GM19328 (cell line): ENCODE measurements at regions not wholly inside any gene's neighbourhood (a gene's known extent, or its start where the extent isn't known, plus 50 kb on each side); places are given as distances from the start of the nearest gene placed in this dataset.

Experiments used
- ATAC-seq: cut with Tn5 transposase; IDR thresholded peaks from one replicate; pipeline ENCODE4 v1.9.1; 2021; ENCODE audit warnings: mild to moderate bottlenecking, moderate library complexity; ENCODE audit not compliant: unreplicated experiment

- no peak for ATAC-seq
These were observed 861.0 kb downstream of the SORCS3 start for GRCh38 chr10:105502058-105502457.

GRCh38 chr10:105494944-105495343 lies 853.9 kb downstream of the SORCS3 start:
- no peak for ATAC-seq

- no peak for ATAC-seq
These were observed 853.2 kb downstream of the SORCS3 start for GRCh38 chr10:105494303-105494702.

DNA sequence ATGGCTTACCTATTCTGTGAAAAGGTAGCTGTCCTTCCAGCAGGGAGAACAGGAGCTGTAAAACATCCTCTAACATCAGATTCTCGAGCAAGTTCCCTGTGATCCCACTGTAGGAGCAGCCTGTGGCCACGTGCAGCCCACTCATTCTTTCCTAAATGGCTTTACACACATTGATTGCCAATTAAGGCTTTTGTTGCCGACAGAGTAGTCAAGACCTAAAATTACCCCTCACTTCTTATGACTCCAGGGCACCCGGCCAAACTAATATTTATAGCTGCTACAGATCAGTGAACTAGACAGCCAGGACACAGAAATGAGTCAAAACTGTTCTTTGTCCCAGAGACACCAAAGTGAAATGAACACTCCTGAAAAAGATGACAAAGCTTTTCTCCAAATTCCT lies 832.1 kb downstream of the SORCS3 start:
- no peak for ATAC-seq

DNA sequence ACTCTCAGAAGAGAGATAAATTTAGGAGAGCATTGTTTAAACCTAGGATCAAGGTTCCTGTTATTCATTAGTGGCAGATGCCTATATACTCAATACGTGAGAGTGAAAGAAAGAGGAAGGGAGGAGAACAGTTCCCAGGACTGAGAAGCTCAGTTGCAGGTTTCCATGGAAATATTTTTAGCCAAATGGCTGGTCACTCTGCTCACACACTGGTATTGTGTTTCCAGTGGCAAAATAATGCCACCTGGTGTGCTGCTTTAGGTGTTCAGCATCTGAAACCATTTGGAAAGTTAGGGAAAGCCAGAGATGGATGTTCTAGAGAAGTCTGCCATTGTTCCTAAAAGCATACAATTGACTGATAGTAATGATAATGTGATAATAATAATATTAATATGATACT lies 827.7 kb downstream of the SORCS3 start:
- ATAC-seq: no peak

DNA sequence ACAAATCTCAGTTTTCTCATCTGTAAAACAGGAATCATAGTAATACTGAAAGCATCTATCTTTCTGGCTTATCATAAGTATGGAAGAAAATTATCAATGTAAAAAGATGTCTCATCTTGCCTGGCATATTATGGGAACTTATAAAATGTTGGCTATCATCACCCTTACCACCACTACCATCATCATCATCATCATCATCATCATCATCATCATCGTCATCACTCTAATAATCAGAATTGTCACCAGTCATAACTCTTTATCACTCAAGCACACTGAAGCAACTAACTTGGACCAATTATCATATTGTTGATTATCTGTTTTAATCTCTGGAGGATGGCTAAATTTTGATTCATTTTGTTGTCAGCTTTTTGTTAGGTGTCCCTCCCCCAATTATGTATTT lies 825.4 kb downstream of the SORCS3 start:
- ATAC-seq: no peak

DNA sequence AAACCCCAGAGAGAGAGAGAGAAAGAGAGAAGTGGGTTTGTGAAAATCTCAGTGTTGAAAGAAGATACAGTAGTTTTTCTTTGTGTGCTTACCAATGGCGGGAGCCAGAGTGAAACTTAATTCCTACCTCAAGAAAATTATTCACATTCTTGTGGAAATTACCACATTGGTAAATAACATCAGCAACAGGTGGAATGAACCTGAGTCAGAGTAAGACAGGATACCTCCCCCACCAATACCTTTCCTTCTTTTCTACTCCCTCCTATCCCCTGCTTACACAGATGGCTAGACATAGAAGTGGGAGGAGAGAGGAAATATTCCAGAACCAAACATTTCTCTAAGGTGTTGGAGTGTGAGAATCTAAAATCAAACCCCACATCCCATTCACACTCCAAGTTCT lies 793.9 kb downstream of the SORCS3 start:
- ATAC-seq: no peak

- no peak for ATAC-seq
These were observed 772.9 kb downstream of the SORCS3 start for GRCh38 chr10:105413997-105414396.

DNA sequence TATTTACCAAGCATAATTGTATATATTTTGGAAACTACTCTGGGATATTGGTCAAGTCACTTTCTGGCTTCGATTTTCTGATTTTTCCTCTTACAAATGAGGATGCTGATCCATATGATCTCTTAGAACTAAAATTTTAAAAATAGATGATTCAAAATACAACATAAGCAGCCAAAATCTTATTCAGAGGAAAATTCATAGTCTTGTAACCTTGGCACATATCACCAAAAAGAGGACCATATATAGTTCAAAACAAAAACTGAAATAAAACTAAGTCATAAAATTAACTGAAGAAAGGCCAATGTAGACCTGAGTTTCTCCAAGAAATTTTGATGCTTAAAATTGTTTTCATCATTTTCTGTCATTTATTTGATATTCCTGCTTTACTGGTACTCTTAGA lies 768.3 kb downstream of the SORCS3 start:
- ATAC-seq: no peak

DNA sequence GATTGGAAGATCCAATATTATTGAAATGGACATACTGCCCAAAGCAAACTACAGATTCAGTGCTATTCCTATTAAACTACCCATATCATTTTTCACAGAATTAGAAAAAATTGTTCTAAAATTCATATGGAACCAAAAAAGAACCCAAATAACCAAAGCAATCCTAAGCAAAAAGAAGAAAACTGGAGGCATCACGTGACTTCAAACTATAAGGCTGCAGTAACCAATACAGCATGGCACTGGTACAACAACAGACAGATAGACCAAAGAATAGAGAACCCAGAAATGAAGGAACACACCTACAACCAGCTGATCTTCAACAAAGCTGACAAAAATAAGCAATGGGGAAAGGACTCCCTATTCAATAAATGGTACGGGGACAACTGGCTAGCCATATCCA lies 765.4 kb downstream of the SORCS3 start:
- ATAC-seq: no peak

GRCh38 chr10:105398202-105398601 lies 757.1 kb downstream of the SORCS3 start:
- ATAC-seq: no peak

DNA sequence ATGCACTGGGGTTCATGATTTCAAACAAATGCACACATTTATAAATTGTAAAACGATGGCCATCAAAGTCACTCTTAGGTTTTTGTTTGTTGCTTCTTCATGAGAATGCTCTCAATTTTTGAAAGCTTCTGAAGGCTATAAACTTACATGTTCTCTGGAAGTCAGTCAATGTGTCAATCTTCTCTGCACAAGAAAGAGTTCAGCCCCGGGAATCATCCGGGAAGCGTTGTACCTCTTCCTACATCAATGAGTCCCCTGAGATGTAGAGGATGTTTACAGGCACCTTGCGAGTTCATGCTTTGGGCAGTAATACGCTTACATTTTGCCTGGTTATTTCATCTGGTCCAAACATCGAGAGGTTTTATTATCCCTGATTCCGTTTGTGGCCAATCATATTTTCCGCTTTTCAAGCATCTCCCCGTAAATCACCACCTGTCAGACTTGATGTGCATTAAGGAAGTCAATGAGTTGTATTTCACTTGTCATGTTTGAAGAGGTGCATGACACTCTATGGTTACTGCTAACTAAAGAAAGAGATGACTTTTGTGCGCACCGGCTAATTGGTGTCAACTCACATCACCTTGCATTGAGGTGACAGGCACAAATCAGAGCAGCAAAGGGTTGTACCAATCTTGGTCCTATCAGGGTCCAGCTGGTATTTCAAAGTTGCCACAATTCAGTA lies 750.7 kb downstream of the SORCS3 start:
- ATAC-seq: no peak

GRCh38 chr10:105387971-105388370 lies 746.9 kb downstream of the SORCS3 start:
- ATAC-seq: no peak

- no peak for ATAC-seq
These were observed 742.9 kb downstream of the SORCS3 start for GRCh38 chr10:105383978-105384377.

GRCh38 chr10:105370692-105371091 lies 729.6 kb downstream of the SORCS3 start:
- no peak for ATAC-seq

- no peak for ATAC-seq
These were observed 718.6 kb downstream of the SORCS3 start for GRCh38 chr10:105359708-105360107.

GRCh38 chr10:105358911-105359310 lies 717.8 kb downstream of the SORCS3 start:
- no peak for ATAC-seq

GRCh38 chr10:105356626-105357025 lies 715.5 kb downstream of the SORCS3 start:
- no peak for ATAC-seq

DNA sequence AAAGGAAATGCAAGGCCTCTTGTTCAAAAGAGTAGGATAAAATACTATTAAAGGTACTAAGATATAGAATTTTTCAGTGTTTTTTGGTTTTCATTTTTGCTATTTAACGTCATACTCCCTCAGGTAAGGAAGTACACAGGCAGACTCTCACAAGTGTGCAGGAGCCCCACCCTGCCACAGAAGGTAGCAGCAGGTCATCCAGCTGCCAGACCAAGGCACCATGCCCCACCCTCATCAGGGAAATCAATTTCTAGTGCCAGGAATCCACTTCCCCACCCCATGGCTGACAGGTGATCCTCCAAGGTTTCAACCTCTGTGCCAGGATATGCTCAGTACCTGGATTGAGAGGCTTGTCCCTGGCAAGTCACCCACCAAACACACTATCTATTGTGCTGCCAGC lies 712.9 kb downstream of the SORCS3 start:
- ATAC-seq: no peak

DNA sequence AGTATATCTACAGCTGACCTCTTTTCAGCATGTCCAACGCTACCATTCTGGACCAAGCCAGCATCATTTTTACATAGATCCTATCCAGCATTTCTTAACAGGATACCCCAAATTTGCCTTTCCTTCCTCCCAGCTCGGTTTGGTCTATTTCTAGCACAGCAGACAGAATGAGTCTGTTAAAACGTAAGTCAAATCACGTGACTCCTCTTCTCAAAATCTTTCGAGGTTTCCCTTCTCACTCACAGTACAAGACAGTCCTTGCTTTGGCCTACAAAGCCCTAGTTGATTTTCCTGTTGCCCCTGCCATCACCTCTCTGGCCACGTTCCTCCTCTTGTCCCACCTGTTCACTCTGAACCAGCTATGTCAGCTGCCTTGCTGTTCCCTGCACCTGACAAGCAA lies 711.7 kb downstream of the SORCS3 start:
- ATAC-seq: no peak

- ATAC-seq: no peak
These were observed 711.2 kb downstream of the SORCS3 start for GRCh38 chr10:105352281-105352680.

GRCh38 chr10:105351187-105351586 lies 710.1 kb downstream of the SORCS3 start:
- ATAC-seq: no peak

- ATAC-seq: no peak
These were observed 706.4 kb downstream of the SORCS3 start for GRCh38 chr10:105347487-105347886.
